NCI-H2171 treated with DMSO at 0.1 percent for 48 hours (cell line): ENCODE measurements at regions not wholly inside any gene's neighbourhood (a gene's known extent, or its start where the extent isn't known, plus 50 kb on each side); places are given as distances from the start of the nearest gene placed in this dataset.
"Not testable (repeated sequence)": the region's sequence is repeated elsewhere in the genome, so short reads cannot be mapped to it uniquely, and the experiment has no call there.

Experiments
- DNase-seq: peaks from one replicate; lab custom pipeline; 2025; lab: John Stamatoyannopoulos, UW

DNA sequence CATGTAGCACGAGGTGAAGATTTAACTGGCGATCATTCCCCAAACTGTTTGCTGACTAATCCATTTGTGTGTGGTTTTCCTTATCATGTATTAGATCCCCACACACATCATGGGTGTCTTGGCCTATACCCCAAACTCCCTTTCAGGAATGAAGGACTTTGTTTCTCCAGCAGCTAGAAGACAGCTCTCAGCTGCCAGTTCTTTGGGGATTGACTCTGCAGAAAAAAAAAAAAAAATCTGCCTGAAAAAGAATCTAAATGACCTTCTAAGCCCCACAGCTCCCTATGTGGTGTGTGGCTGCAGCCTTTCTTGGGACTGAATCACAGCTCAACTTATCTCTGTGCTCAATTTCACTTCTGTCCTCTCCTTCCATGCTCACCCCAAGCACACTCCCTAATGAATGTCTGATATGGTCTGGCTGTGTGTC is 256.3 kb upstream of the DUSP10 start:
- DNase-seq: no peak

DNA sequence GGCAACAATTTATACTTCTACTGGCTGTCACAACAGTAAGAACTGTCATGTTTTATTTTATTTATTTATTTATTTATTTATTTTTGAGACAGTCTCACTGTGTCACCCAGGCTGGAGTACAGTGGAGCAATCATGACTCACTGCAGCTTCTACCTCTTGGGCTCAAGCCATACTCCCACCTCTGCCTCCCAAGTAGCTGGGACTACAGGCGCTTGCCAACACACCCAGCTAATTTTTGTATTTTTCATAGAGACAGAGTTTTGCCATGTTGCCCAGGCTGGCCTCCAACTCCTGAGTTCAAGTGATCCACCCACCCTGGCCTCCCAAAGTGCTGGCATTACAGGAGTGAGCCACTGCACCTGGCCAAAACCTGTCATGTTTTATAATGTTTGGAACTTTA is 255.1 kb upstream of the DUSP10 start:
- not testable (repeated sequence) for DNase-seq

DNA sequence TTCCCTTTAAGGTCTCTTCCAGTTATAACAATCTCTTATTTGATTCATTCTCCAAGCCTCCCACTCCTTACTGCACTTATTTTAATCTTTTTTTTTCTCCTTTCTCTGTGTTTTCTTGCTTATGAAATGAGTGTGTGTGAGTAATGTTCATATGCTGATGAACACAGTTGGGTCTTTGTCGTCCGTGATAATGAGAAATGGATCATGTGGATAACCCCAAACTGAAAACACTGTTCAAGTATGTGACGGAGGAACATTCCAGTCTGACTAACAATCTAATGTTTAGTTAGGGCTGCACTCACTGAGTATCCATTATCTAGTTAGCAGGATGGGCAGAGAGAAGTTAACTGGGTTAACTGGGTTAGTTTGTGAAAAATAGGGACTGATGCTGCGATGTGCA is 253.1 kb upstream of the DUSP10 start:
- no peak for DNase-seq

DNA sequence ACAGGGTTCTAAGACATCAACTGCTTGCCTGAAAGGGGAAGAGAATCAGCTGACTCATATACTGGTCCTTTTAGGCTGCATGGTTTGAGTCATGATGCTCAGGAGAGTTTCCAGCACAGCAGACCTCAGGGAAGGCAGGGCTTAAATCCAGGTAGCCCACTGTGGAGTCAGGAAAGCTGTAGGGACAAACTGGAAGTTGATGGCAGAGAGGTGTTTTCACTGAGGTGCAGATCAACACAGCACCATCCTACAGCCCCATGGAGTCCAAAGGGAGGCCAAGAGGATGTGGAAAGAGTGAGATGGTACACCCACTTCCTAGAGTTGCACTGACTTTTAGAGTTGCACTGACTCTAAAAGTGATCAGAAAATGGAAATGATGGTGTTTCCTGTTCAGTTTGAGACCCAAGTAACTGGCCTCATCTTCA is 252.4 kb upstream of the DUSP10 start:
- no peak for DNase-seq

DNA sequence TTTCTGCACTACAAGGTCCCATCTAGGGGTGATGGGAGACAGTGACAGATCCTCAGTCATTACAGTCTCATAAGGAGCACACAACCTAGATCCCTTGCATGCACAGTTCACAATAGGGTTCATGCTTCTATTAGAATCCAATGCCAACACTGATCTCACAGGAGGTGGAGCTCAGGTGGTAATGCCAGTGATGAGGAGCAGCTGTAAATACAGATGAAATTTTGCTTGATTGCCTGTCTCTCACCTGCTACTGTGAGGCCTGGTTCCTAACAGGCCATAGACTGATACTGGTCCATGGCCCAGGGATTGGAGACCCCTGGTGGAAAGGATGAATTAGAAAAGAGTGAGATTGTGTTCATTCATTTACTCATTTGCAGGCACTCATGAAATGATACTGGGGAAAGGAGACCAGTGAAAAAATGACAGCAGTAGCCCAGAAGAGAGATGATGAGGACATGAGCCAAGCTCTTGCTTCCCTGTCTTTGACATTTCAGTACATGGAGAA is 251.6 kb upstream of the DUSP10 start:
- DNase-seq: no peak

DNA sequence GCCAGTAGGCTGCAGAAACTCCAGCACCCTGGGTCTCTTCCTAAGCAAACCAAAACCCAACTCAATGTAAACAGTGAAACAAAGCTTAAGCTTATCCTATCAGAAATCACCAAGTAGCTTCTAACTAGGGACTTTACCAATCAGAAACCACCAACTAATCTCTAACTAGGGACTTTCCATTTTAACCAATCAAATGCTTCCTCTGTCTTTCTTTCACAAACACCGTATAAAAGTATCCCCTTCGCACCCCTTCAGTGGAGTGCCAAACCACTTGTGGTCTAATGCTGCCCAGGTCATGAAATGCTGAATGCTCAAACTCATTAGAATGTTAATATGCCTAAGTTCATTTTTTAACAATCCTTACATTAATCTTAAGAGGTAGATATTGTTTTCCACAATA is 250.5 kb upstream of the DUSP10 start:
- DNase-seq: no peak

DNA sequence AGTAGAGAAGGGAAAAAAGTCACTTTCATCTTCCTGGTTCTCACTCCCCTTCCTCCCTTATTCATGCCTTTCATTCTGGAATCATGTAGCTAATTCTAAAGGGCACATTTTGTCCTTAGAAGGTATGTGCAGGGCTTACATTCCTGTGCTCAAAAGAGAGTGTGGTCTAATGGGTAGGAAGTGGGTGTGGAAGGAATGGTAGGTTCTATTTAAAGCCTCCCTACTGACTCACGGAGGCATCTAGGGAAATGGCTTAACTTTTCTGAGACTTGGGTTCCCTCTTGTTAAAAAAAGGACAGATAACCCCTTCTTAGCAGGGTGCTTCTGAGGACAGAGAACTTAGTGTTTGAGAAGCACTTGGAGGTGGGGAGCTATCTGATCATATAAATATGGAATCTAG is 249.3 kb upstream of the DUSP10 start:
- DNase-seq: no peak

DNA sequence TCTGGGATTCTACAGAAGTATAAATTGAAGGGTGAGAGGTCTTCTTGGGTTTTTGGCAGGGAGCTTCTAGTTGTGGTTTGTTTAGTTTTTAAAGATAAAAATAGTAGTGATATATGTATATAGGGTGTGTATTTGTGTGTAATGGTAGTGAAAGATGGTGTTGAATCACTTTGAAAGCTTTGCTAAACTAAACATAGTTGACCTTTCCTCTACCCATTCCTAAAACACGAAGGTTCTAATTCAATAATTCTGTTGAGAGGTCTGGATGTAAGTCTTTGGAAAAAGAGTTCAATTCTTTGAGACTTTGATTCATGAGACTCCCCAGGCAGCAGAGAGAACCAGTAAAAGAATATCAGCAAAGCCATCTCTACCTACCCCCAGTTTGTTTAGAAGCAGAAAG is 247.9 kb upstream of the DUSP10 start:
- DNase-seq: no peak

DNA sequence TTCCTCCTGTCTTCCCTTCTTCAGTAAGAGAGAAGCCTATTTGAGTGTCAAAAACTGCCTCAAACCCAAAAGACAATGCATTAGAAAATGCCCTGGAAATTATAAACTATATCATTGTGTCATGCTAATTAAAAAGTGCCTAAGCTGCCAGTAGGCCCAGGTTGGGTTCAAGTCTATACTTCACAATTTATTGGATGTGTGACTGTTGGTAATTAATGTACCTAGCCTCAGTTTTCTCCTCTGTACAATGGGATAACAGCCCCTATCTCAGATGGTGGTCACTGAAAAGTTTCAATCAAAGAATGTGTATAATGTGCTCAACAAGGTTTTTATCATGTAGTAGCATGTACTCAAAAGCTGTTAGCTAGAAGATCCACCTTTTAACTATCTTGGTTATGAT is 246.9 kb upstream of the DUSP10 start:
- DNase-seq: no peak

DNA sequence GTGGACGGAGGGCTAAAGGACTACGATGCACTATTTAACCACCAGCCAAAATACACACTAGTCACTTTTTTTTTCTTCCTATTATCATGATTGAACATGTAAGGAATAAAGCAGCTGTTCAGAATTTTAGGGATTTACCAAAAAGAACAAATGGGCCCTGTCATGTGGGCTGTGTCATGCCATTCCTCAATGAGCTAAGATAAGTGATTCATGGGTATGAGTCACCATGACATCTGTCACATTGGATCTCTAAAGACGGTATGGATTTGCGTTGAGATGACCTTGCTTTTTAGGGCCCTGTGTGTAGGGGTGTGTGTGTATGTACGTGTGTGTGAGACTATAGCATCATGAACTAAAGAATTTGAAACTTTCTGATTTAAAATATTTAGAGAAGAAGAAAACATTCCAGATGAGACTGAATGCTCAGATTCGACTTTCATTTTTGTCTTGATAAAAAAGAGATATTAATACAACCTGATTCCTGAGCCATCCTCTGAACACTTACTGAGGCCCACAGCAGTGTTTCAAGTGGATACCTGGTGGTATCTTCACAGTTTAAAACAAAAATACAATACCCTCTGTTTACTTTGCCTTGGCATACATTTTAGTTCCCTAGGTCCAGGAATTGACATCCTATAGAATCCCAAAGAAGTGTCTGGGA is 246.1 kb upstream of the DUSP10 start:
- peak; percentile 48 for DNase-seq

DNA sequence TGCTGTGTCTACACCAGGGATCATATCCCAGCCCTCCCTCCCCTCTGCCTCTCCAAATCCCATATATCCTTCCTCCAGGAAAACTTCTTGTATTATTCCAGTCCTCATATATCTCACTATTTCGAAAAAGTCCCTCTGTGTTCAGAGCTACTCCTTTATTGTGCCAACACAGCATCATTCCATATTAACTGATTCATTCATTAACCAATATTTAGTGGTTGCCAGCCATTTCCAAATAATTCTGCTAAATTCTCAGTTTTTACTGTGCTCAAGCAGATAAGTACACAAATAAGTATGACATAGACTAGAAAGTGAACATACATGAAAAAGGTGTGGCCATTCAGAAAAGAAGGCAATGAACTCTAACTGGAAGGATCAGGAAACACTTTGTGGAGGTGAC is 241.6 kb upstream of the DUSP10 start:
- DNase-seq: no peak

DNA sequence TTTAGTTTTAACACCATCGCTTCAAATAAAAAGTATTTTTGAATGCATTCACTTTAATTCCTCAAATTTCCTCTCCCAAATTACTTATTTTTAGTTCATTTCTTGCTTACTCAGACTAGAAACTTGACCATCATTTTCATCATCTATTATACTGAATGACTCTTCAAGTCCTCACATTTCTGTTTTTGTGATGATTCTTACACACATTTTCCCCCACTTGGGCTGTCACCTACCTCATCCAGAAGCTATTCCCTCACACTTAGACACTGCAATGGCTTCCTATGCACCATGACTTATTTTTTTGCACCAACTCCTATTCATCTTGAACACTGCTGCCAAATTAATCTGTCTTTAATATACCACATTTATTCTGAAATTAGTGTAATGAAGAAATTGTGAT is 239.6 kb upstream of the DUSP10 start:
- no peak for DNase-seq

DNA sequence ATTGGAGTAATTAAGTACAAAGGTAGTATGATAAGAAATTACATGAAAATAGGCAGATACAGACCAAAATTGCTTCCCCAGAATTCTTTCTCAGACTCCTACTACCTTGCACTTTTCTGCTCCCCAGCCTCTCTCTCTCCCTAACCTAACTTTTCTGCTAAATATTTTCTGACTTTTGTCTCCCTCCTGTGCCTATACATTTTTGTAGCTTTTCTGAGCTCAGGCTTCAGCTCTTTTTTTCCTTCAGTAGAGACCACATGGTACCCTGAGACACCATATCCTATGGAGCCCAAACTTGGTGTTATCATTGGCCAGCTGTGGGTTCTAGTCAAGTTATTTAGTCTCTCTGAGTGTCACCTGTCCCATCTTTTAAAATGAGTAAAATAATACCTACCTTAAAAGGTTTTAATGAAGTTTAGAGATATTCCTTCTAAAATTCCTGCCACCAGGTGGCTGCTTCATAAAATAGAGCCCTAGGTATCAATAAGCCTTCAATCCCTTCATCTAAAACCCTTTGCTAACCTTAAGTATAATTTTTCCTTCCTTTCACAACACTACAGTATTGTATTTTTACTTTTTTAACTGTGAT is 237.6 kb upstream of the DUSP10 start:
- DNase-seq: no peak

DNA sequence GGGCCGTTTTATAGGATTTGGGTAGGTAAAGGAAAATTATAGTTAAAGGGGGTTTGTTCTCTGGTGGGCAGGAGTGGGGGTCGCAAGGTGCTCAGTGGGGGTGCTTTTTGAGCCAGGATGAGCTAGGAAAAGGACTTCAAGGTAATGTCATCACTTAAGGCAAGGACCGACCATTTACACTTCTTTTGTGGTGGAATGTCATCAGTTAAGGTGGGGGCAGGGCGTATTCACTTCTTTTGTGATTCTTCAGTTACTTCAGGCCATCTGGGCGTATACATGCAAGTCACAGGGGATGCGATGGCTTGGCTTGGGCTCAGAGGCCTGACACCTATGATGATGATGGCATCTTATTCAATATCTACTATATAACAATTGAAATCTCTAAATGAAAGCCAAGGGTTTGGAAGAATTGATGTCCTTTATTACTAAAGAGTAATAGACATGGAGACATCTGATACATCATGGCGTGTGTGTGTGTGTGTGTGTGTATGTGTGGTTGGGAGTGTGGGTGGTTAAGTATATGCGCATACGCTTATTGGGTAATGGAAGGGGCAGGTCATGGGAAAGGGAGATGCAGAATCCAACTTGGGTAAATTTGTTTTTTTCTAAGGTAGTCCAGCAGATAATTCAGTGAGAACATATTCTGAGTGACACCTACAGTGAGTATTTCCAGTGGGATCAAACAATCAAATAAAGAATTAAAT is 236.9 kb upstream of the DUSP10 start:
- DNase-seq: not testable (repeated sequence)

DNA sequence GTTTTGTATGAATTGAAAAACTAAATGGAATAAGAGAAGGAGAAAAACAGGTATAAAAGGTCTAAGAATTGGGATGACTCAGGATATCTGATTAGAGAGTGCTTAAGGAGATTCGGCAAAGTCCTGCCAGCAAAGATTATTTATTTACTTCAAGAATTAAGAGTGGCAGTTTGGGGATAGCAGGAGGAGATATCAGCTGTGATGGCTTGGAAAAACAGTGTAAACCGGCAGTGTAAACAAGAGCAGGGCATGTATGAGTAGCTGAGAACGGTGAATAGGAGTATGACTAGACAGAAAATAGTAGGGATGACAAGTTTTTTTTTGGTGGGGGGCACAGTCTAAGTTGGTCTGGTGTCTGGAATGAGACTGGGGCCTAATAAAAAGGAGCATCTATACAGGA is 231.9 kb upstream of the DUSP10 start:
- DNase-seq: not testable (repeated sequence)

DNA sequence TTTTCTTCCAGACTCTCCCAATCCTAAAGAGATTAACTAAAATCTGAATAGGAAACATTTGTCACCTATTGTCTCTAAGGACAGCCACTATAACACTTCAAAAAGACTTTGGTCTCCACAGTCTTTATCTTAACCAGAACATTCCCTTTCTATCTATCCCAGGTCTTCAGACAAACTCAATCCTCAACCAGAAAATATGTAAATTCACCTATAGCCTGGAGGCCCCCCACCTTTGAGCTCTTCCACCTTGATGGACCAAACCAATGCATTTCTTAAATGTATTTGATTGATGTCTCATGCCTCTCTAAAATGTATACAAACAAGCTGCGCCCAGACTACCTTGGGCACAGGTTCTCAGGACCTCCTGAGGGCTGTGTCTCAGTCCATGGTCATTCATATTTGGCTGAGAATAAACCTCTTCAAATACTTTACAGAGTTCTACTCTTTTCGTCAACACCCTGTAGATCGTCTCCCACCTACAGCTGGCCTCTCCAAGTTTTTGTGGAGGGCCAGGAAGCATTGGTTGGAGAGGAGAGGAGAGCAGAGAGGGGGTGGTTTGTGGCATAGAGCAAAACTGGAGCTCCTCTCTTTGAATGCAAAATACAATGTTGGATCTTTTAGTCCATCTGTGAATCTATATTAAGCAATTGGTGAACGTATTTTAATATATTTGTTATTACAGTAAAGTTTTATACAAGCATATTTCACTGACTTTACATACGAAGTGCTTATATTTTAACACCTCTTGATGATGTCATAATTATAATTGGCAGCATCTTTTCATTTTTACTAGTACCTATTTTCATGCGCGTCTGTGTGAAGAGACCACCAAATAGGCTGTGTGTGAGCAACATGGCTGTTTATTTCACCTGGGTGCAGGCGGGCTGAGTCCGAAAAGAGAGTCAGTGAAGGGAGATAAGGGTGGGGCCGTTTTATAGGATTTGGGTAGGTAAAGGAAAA is 230.7 kb upstream of the DUSP10 start:
- no peak for DNase-seq

DNA sequence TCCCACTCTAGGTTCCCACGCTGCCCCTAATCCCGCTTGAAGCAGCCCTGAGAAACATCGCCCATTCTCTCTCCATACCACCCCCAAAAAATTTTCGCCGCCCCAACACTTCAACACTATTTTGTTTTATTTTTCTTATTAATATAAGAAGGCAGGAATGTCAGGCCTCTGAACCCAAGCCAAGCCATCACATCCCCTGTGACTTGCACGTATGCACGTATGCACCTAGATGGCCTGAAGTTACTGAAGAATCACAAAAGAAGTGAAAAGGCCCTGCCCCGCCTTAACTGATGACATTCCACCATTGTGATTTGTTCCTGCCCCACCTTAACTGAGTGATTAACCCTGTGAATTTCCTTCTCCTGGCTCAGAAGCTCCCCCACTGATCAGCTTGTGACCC is 229.1 kb upstream of the DUSP10 start:
- not testable (repeated sequence) for DNase-seq

DNA sequence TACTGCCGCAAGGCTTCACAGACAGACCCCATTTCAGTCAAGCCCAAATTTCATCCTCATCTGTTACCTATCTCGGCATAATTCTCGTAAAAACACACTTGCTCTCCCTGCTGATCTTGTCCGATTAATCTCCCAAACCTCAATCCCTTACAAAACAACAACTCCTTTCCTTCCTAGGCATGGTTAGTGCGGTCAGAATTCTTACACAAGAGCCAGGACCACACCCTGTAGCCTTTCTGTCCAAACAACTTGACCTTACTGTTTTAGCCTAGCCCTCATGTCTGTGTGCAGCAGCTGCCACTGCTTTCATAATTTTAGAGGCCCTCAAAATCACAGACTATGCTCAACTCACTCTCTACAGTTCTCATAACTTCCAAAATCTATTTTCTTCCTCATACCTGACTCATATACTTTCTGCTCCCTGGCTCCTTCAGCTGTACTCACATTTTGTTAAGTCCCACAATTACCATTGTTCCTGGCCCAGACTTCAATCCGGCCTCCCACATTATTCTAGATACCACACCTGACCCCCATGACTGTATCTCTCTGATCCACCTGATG is 227.5 kb upstream of the DUSP10 start:
- DNase-seq: not testable (repeated sequence)

DNA sequence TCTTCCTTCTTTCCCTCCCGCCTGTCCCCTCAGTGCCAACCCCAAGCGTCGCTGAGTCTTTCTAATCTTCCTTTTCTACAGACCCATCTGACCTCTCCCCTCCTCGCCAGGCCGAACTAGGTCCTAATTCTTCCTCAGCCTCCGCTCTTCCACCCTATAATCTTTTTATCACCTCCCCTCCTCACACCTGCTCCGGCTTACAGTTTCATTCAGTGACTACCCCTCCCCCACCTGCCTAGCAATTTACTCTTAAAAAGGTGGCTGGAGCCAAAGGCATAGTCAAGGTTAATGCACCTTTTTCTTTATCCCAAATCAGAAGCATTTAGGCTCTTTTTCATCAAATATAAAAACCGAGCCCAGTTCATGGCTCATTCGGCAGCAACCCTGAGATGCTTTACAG is 225.6 kb upstream of the DUSP10 start:
- not testable (repeated sequence) for DNase-seq

DNA sequence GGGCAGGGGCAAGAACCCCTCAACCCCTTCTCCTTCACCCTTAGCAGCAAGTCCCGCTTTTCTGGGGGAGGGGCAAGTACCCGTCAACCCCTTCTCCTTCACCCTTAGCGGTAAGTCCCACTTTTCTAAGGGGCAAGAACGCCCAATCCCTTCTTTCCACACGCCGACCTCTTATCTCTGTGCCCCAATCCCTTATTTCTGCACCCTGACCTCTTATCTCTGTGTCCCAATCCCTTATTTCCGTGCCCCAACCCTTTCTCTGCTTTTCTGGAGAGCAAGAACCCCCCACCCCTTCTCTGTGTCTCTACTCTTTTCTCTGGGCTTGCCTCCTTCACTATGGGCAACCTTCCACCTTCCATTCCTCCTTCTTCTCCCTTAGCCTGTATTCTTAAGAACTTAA is 225.0 kb upstream of the DUSP10 start:
- DNase-seq: not testable (repeated sequence)

DNA sequence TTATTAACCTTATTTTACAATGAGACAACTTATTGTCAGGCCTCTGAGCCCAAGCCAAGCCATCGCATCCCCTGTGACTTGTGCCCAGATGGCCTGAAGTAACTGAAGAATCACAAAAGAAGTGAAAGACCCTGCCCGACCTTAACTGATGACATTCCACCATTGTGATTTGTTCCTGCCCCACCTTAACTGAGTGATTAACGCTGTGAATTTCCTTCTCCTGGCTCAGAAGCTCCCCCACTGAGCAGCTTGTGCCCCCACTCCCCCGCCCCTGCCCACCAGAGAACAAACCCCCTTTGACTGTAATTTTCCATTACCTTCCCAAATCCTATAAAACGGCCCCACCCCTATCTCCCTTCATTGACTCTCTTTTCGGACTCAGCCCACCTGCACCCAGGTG is 224.0 kb upstream of the DUSP10 start:
- DNase-seq: not testable (repeated sequence)

DNA sequence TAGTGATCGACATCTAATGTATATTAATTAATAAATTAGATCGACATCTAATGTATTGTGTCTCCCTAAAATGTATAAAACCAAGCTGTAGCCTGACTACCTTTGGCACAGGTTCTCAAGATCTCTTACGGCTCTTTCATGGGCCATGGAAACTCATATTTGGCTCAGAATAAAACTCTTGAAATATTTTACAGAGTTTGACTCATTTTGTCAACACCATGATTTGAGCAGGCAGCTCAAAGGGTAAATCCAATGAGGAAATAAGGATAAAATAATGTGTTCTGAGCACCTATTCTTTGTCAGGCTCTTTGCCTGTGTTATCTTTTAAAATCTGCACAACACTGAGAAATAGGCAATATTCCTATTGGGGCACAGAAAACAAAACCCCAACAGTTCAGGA is 223.4 kb upstream of the DUSP10 start:
- no peak for DNase-seq
